Mucosa of stomach (tissue), 1 donor: ENCODE measurements at regions not wholly inside any gene's neighbourhood (a gene's known extent, or its start where the extent isn't known, plus 50 kb on each side); places are given as distances from the start of the nearest gene placed in this dataset.

ENCODE experiments used
- H3K27me3 ChIP-seq: one replicate; pipeline ENCODE4 v1.7.0; 2013; ENCODE audit warnings: mild to moderate bottlenecking, low read length; ENCODE audit not compliant: control insufficient read depth, insufficient read depth
- H3K36me3 ChIP-seq: one replicate; pipeline ENCODE4 v1.7.0; 2013; ENCODE audit warnings: low read length; ENCODE audit not compliant: control insufficient read depth, insufficient read depth
- H3K4me1 ChIP-seq: one replicate; pipeline ENCODE4 v1.7.0; 2013; ENCODE audit warnings: mild to moderate bottlenecking, low read length; ENCODE audit not compliant: control insufficient read depth, insufficient read depth
- H3K4me3 ChIP-seq: one replicate; pipeline ENCODE4 v1.7.0; 2013; ENCODE audit warnings: low read length
- H3K9ac ChIP-seq: one replicate; pipeline ENCODE4 v1.7.0; 2013; ENCODE audit warnings: mild to moderate bottlenecking, low read length, moderate library complexity
- H3K9me3 ChIP-seq: one replicate; pipeline ENCODE4 v1.7.0; 2013; ENCODE audit warnings: mild to moderate bottlenecking, low read length, moderate library complexity; ENCODE audit not compliant: control insufficient read depth
- donor health status: Pancreatic carcinoma.

DNA sequence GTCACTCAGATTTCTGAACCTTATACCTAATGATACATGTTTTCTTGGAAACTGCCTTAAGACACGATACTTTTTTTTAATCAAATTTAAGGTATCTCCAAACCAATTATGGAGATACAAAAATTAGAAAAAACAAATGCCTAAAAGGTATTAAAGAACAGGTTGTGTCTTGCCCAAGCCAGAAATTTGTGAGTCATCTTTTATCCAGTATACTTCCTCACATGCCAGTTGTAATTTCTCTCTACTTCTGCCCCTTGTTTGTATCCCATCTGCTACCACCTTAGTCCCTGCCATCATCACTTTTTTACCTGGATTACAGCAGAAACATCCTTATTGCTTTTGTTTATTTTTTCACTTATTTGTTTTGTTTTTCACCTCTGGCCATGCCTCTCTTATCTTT lies 571.2 kb upstream of the DAB2 start:
- no peak overlapping the region for H3K4me3 ChIP-seq
- H3K9me3 ChIP-seq: no peaks in the 10 kb centered on the region
- H3K27me3 ChIP-seq: no peaks in the 10 kb centered on the region
- no peak overlapping the region for H3K9ac ChIP-seq
- no peaks in the 10 kb centered on the region for H3K4me1 ChIP-seq
- H3K36me3 ChIP-seq: no peaks in the 10 kb centered on the region

DNA sequence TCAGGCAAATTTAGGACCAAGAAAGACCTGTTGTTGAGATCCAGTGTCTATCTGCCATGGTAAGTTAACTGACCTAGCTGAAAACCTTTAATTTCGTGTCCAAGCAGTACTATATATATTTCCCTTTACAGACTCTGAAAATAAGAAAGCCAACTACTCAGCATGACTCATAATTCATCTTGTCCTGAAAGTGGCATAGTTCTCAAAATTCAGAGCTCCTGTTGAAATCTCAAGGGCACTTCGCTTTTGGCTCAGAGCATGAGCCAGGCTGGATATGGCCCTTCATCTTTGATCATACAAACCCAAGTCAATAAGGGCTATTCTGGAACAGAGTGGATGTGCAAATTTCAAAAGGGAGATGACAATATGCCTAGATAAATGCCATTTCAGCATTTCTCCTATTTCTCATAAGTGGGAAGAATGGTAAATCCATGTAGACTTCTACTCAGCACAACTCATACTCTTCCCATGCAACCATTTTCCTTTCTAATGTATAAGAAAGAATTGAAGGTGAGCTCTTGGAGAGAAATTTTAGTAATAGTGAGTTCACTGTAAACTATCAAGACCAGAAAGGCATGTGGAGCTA lies 567.9 kb upstream of the DAB2 start:
- H3K4me1 ChIP-seq: no peaks in the 10 kb centered on the region
- H3K9me3 ChIP-seq: no peaks in the 10 kb centered on the region
- no peak overlapping the region for H3K9ac ChIP-seq
- no peaks in the 10 kb centered on the region for H3K36me3 ChIP-seq
- no peaks in the 10 kb centered on the region for H3K27me3 ChIP-seq
- H3K4me3 ChIP-seq: no peak overlapping the region

DNA sequence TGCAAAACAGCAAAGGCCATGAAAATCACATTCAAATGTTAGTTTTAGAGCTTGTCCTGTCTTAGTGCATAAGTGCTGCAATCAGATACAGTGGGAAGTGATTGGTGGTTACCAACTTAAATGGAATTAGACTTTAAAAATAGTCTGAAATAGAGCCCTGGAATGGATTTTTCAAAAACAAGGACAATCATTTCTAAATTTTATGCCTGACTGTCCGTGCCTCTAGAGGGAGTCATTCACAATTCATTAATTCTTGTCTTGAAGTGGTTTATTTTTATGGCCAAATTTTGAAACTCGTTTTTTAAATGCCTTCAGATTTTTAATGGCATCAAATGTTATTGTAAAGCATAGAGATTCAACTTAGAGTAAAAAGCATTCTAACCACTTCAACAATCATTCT lies 561.8 kb upstream of the DAB2 start:
- Histone ChIP-seq H3K36me3 (no peaks in the 10 kb centered on the region), H3K9ac (no peak overlapping the region), H3K4me1 (no peaks in the 10 kb centered on the region), H3K27me3 (no peaks in the 10 kb centered on the region), H3K9me3 (no peaks in the 10 kb centered on the region), H3K4me3 (no peak overlapping the region)

DNA sequence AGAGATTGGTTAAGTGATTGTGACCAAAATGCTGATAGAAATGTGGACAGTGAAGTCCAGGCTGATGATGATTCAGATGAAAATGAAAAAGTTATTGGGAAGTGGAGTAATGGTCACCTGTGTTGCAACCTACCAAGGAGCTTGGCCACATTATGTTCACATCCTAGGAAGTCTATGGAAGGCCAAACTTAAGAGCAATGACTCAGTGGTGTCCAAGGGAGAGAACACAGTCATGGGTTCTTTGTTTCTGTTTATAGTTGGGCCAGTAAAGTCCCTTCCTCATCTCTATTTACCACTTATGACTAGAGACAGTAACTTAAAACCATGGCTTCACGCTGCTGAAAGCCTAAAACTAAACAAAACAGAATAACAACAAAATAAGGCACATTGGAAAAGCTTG lies 555.3 kb upstream of the DAB2 start:
- Histone ChIP-seq H3K36me3 (no peaks in the 10 kb centered on the region), H3K4me1 (no peaks in the 10 kb centered on the region), H3K9ac (no peak overlapping the region), H3K4me3 (no peak overlapping the region), H3K9me3 (no peaks in the 10 kb centered on the region), H3K27me3 (no peaks in the 10 kb centered on the region)

DNA sequence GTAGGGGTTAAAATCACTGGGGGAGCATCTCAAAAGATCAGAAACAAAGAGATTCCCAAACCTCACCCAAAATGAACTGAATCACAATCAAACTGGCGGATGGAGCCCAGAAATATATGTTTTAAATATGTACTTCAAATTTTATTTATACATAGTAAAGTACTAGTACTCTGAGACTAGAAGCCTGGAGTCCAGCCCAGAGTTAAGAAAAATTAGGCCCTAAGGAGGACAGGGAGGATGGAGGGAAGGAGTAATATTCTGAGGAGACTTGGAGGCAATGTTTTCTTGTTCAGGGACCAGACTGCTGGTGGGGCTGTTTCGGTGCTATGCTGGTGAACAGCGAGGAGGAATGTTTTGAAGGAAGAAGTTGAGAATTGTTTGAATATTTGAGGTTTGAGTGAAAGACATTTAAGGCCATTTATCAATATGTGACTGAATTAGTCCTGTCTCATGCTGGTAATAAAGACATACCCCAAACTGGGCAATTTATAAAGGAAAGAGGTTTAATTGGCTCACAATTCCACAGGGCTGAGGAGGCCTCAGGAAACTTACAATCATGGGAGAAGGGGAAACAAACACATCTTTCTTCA lies 552.4 kb upstream of the DAB2 start:
- Histone ChIP-seq H3K4me3 (no peak overlapping the region), H3K9me3 (no peaks in the 10 kb centered on the region), H3K4me1 (no peaks in the 10 kb centered on the region), H3K9ac (no peak overlapping the region), H3K27me3 (no peaks in the 10 kb centered on the region), H3K36me3 (no peaks in the 10 kb centered on the region)

DNA sequence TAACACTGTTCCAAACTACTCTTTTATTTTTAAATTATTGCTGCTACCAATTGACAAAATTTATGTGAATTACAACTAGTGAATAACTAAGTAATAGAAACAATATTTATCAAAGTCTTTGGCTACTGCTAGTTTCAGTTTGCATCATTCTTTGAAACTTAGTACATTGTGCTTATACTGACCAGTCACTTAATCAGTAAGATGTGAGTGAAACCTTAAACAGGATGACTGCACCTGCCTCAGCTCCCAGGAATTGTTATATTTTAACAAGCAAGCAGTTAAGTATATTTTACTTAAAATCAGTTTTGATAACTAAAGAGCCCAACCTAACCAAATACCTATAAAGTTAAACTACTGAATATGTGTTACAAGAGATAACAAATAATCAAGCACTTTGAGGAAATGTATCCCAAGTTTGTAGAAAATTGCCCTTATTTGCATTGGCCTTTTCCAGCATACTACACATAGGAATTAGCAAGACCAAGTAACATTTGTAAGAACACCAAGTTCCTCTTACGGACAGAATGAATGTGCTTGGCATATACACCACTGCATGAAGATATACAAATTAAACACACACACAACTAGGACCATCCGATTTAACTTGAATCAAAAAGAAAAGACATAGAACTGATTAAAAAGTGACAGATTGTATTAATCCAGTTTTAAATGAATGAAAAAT lies 545.5 kb upstream of the DAB2 start:
- no peak overlapping the region for H3K4me3 ChIP-seq
- H3K9ac ChIP-seq: no peak overlapping the region
- no peaks in the 10 kb centered on the region for H3K4me1 ChIP-seq
- H3K27me3 ChIP-seq: no peaks in the 10 kb centered on the region
- H3K9me3 ChIP-seq: no peaks in the 10 kb centered on the region
- no peaks in the 10 kb centered on the region for H3K36me3 ChIP-seq

DNA sequence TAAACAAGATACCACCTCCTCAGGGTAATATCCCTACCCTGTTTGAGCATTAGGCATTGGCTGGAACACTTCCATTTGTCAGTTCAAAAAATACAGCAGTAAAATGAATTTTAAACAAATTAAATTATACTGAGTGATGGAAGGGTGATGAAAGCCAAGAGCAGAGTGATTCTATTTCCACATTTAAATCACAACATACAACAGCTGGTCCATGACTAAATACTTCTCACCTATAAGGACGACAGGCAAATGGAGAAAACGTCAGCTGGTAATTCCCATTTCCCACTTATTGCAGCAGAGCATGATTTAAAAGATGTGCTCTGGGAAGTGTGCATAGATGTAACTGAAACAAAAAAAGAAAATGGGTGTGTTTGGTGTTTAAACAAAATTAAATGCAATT lies 543.6 kb upstream of the DAB2 start:
- no peak overlapping the region for H3K4me3 ChIP-seq

DNA sequence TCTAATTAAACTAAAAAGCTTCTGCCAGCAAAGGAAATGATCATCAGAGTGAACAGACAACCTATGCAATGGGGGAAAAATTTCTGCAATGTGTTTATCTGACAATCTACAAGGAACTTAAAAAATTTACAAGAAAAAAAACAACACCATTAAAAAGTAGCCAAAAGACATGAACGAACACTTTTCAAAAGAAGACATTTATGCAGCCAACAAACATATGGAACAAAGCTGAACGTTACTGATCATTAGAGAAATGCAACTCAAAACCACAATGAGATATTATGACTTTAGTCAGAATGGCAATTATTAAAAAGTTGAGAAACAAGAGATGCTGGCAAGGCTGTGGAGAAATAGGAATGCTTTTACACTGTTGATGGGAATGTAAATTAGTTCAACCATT lies 530.4 kb upstream of the DAB2 start:
- Histone ChIP-seq H3K9me3 (no peaks in the 10 kb centered on the region), H3K27me3 (no peaks in the 10 kb centered on the region), H3K36me3 (no peaks in the 10 kb centered on the region), H3K4me1 (no peaks in the 10 kb centered on the region), H3K9ac (no peak overlapping the region), H3K4me3 (no peak overlapping the region)

More for the DNA sequence above, 543.6 kb upstream of the DAB2 start:
- H3K9ac ChIP-seq: no peak overlapping the region
- H3K36me3 ChIP-seq: no peaks in the 10 kb centered on the region
- no peaks in the 10 kb centered on the region for H3K27me3 ChIP-seq
- no peaks in the 10 kb centered on the region for H3K9me3 ChIP-seq
- no peaks in the 10 kb centered on the region for H3K4me1 ChIP-seq

DNA sequence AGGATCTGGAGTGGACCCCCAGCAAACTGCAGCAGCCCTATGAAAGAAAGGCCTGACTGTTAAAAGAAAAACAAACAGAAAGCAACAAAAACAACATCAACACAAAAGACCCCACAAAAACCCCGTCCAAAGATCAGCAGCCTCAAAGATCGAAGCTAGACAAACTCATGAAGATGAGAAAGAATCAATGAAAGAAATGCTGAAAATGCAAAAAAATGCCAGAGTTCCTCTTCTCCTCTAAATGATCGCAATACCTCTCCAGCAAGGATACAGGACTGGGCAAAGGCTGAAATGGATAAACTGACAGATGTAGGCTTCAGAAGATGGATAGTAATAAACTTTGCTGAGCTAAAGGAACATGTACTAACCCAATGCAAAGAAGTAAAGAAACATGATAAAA lies 526.3 kb upstream of the DAB2 start:
- Histone ChIP-seq H3K27me3 (no peaks in the 10 kb centered on the region), H3K36me3 (no peaks in the 10 kb centered on the region), H3K4me1 (peaks cover 4% of the 10 kb centered on the region), H3K9ac (no peak overlapping the region), H3K4me3 (no peak overlapping the region), H3K9me3 (no peaks in the 10 kb centered on the region)

DNA sequence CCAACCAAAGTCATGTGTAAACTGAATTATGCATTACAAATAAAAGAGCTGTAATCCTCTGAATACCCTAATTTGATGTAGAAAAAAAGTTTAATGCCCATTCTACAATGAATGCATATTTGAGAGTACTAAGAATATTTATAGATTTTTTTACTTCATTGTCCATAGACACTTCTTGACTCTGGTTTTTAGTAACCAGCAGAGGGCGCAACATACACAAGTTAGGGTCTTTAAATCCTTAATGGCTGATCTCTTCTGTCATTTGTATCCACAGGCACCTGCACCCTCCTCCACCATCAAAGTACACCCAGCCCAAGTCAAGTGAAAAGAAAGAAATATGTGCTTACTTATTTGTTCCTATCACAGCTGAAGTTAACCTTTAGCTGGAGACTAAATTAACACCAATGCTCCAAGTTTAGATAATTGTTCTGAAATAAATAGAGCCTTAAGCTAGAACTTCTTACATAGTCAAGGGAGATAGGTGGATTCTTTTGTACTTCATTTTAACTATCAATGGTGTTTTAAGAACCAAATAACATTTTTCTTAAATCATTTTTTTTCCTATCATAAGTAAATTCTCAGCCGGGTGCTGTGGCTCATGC lies 524.2 kb upstream of the DAB2 start:
- Histone ChIP-seq H3K36me3 (no peaks in the 10 kb centered on the region), H3K9me3 (no peaks in the 10 kb centered on the region), H3K4me3 (no peak overlapping the region), H3K9ac (no peak overlapping the region), H3K4me1 (peaks cover 4% of the 10 kb centered on the region), H3K27me3 (no peaks in the 10 kb centered on the region)

DNA sequence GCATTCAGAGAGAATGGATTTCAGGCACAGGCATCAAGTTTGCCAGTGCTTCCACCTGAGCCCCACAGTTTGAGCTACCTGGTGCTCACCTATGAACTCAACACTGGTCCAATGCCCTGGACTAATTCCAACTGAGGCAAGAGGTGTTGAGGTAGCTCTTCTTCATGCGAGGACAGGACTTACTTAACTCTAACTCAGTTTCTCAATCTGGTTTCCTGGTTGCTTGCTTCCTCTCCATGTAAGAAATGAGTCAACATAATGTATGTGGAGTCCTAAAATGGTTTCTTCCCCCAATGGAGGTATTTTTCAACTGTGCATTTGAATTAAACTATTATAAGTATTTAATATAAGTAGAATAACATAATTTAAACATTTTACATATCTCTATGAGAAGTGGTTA lies 523.6 kb upstream of the DAB2 start:
- Histone ChIP-seq H3K4me3 (no peak overlapping the region), H3K9me3 (no peaks in the 10 kb centered on the region), H3K27me3 (no peaks in the 10 kb centered on the region), H3K36me3 (no peaks in the 10 kb centered on the region), H3K9ac (no peak overlapping the region), H3K4me1 (peaks cover 4% of the 10 kb centered on the region)

DNA sequence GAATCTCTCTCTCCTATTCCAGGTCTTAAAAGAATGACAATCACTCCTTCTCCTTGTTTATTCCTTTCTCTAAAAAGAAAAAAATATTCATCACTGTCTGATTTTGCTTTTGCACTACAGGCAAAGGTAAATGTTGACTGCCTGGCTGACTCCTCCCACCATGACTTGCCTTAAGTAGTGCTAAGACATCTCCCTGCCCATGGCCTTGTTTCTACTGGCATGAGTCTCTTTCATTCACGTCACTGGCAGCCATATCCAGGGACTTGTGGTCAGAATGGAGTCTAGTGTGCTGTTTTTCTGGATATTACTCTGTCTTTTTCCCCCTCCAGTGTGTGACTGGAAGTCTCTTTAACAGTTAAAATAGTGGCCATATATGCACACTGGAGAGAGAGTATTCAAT lies 522.9 kb upstream of the DAB2 start:
- no peak overlapping the region for H3K4me3 ChIP-seq
- H3K9ac ChIP-seq: no peak overlapping the region
- H3K9me3 ChIP-seq: no peaks in the 10 kb centered on the region
- H3K27me3 ChIP-seq: no peaks in the 10 kb centered on the region
- peaks cover 4% of the 10 kb centered on the region for H3K4me1 ChIP-seq
- no peaks in the 10 kb centered on the region for H3K36me3 ChIP-seq
